GM18507 (cell line): ENCODE measurements at regions not wholly inside any gene's neighbourhood (a gene's known extent, or its start where the extent isn't known, plus 50 kb on each side); places are given as distances from the start of the nearest gene placed in this dataset.
"Not testable (repeated sequence)": the region's sequence is repeated elsewhere in the genome, so short reads cannot be mapped to it uniquely, and the experiment has no call there.

Experiments used
- DNase-seq: peaks from one replicate; pipeline ENCODE4 v3.0.0; 2011; ENCODE audit warnings: low read depth; ENCODE audit not compliant: insufficient read length; ENCODE audit errors: extremely low spot score
- FAIRE-seq: peaks from 2 replicates; lab custom pipeline; 2011; peaks lifted over from hg19 to GRCh38; lab: Jason Lieb, UNC

GRCh38 chr9:87405677-87406542 lies 91.8 kb upstream of the DAPK1 start:
- DNase-seq, result no peak
- FAIRE-seq, result no peak

GRCh38 chr9:87406543-87407166 lies 91.0 kb upstream of the DAPK1 start:
- DNase-seq, result no peak
- no peak for FAIRE-seq

- FAIRE-seq, DNase-seq: not testable (repeated sequence)
These were observed 87.3 kb upstream of the DAPK1 start for GRCh38 chr9:87410047-87411005.

- FAIRE-seq (no peak), DNase-seq (no peak)
These were observed 76.8 kb upstream of the DAPK1 start for GRCh38 chr9:87420884-87421283.

- FAIRE-seq, result no peak
- no peak for DNase-seq
These were observed 75.9 kb upstream of the DAPK1 start for GRCh38 chr9:87421734-87422133.

GRCh38 chr9:87422999-87423398 lies 74.7 kb upstream of the DAPK1 start:
- DNase-seq (no peak), FAIRE-seq (no peak)

- FAIRE-seq, DNase-seq: not testable (repeated sequence)
These were observed 73.8 kb upstream of the DAPK1 start for GRCh38 chr9:87423885-87424284.

- DNase-seq (no peak), FAIRE-seq (no peak)
These were observed 72.5 kb upstream of the DAPK1 start for GRCh38 chr9:87425202-87425601.

GRCh38 chr9:87427851-87428506 lies 69.7 kb upstream of the DAPK1 start:
- no peak for DNase-seq
- FAIRE-seq, result no peak

GRCh38 chr9:87428659-87429058 lies 69.0 kb upstream of the DAPK1 start:
- FAIRE-seq, result no peak
- no peak for DNase-seq

GRCh38 chr9:87431837-87432236 lies 65.8 kb upstream of the DAPK1 start:
- no peak for FAIRE-seq

GRCh38 chr9:87433853-87434252 lies 63.8 kb upstream of the DAPK1 start:
- DNase-seq (no peak), FAIRE-seq (no peak)

More at GRCh38 chr9:87431837-87432236, 65.8 kb upstream of the DAPK1 start:
- no peak for DNase-seq

- FAIRE-seq (no peak), DNase-seq (no peak)
These were observed 63.3 kb upstream of the DAPK1 start for GRCh38 chr9:87434366-87434765.

GRCh38 chr9:87435189-87435880 lies 62.3 kb upstream of the DAPK1 start:
- DNase-seq, result no peak
- no peak for FAIRE-seq

- FAIRE-seq, result no peak
These were observed 61.0 kb upstream of the DAPK1 start for GRCh38 chr9:87436716-87437115.

GRCh38 chr9:87437966-87438365 lies 59.7 kb upstream of the DAPK1 start:
- no peak for FAIRE-seq

More at GRCh38 chr9:87436716-87437115, 61.0 kb upstream of the DAPK1 start:
- no peak for DNase-seq

GRCh38 chr9:87441251-87441650 lies 56.4 kb upstream of the DAPK1 start:
- no peak for DNase-seq
- no peak for FAIRE-seq

More at GRCh38 chr9:87437966-87438365, 59.7 kb upstream of the DAPK1 start:
- DNase-seq, result no peak

GRCh38 chr9:87442451-87442850 lies 55.2 kb upstream of the DAPK1 start:
- DNase-seq, result no peak
- no peak for FAIRE-seq

GRCh38 chr9:87443006-87443405 lies 54.7 kb upstream of the DAPK1 start:
- DNase-seq, result no peak
- no peak for FAIRE-seq
